NT2/D1 (cell line): ENCODE measurements at regions not wholly inside any gene's neighbourhood (a gene's known extent, or its start where the extent isn't known, plus 50 kb on each side); places are given as distances from the start of the nearest gene placed in this dataset.

Experiments used
- YY1 ChIP-seq: IDR thresholded peaks from 2 replicates; pipeline ENCODE4 v1.6.1; 2011; ENCODE audit not compliant: insufficient read length, insufficient read depth
- ZNF274 ChIP-seq: IDR thresholded peaks from 2 replicates; pipeline ENCODE4 v1.6.1; 2011; ENCODE audit warnings: mild to moderate bottlenecking, low read depth, low read length

DNA sequence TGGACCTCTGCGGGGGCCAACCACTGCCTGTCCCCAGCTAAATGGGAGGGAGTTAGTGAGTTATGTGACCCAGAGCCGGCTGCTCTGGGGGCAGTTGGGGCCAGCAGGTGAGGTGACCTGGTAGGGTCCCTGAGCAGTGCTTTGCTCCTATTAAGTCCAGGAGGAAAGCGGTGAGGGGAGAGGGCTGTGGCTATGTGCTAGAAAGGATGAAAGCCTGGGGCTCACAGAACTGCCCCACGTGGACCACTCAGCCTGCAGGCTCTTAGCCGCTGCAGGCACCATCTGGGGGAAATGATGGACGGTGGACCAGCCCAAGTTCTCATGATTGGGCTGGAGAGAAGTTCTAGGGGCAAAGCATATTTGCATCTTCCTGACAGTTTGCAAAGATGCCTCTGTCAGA, 67.6 kb upstream of the ZNF536 start:
- TF ChIP-seq YY1 = no peak
- no peak for TF ChIP-seq ZNF274
